HG02678 (cell line): ENCODE measurements at regions not wholly inside any gene's neighbourhood (a gene's known extent, or its start where the extent isn't known, plus 50 kb on each side); places are given as distances from the start of the nearest gene placed in this dataset.
"Not testable (repeated sequence)": the region's sequence is repeated elsewhere in the genome, so short reads cannot be mapped to it uniquely, and the experiment has no call there.

Source experiments
- ATAC-seq: cut with Tn5 transposase; IDR thresholded peaks from one replicate; pipeline ENCODE4 v1.9.1; 2021; ENCODE audit warnings: mild to moderate bottlenecking, moderate library complexity; ENCODE audit not compliant: unreplicated experiment

- no peak for ATAC-seq
Measured at GRCh38 chr6:6747371-6747770, 158.9 kb downstream of the LY86 start.

DNA sequence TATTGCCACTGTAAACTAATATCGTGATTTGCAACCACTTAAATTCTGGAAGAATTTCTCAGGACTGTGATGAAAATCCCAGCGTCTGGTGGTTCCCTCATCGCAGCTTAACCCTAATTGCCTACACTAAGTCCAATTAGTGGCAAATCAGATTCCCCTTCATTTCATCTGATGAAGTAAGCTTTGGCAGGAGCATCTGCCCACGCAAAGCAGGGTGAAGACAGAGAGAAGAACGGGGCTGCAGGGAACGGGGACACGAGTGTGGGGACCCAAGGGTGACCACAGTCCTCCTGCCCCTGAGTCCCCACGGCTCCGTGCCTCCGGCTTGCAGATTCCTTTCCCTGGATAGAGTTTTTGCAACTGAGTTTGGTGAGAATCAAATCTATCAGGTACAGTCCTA lies 159.5 kb downstream of the LY86 start:
- no peak for ATAC-seq

DNA sequence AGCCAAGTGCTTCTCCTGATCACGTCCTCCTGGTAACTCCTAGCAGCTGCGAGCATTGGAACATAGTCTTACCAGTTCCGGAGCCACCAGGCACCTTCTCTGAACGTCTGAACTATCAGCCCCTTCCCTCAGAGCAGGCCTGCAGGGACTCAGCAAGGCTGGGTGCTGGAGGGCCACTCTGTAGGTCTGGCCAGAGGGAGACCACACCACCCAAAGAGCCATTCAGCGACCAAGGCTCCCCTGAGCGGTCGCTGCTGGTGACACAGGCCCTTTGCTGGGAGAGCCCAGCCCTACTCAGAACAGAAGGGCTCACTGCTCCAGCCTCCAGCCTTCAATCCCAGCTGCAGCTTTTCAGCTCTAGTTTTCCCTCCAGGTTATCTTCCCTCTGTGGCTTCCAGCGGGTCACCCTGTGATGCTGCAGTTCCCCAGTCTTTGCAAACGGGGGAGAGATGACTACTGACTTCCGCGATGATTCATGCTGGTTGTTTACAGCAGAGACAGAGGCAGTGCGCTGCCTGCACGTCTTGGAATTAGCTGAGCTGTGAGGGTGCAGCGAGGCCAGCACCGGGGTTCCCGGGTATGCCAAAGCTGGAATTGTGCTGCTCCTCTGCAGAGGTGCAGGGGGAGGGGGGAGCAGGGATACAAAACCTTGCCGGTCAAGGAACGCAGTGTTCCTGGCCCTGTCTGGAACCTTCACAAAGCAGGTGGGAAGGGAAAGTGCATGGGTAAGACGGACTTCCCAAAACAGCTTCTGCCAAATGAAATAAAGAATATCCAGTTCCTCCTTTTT lies 161.4 kb downstream of the LY86 start:
- no peak for ATAC-seq

GRCh38 chr6:6750594-6751265 lies 162.2 kb downstream of the LY86 start:
- no peak for ATAC-seq

- no peak for ATAC-seq
Measured at GRCh38 chr6:6751266-6751596, 162.7 kb downstream of the LY86 start.

DNA sequence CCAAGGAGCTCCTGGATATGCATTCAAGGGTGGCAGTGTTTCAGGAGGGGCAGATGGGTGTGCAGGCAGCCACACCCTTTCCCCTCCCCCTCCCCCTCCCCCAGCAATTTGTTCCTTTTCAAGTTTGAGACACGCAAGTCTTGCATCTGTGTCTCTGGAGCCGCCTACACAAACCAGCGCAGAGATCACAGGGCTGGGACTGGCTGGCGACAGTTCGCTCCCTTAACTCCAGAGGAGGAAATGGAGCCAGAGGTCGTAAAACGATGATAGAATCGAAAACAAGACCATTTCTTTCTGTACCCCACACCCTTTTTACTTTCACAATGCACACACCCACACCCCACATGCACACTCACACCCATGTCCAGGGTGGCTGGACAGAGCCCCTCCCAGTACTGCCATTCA lies 163.1 kb downstream of the LY86 start:
- no peak for ATAC-seq

DNA sequence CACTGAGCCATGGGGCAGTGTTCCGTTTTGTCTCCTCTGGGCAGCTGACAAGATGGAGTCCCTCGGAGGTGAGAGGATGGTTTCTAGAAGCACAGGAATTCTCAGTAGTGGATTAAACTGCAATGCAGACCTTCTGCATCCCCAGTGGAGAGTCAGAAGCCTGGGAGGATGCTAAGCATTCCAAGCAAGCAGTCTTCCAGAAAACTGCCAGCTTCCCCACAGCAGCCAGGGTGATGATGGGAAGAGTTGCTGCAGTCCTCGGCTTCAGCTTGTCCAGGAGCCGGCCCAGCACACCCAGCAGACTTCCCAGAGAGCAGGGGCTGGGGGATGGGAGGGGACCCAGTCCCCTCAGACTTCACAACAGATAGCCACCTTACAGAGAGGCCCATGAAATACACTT lies 163.6 kb downstream of the LY86 start:
- no peak for ATAC-seq

- ATAC-seq, result no peak
Measured at GRCh38 chr6:6753301-6753700, 164.8 kb downstream of the LY86 start.

DNA sequence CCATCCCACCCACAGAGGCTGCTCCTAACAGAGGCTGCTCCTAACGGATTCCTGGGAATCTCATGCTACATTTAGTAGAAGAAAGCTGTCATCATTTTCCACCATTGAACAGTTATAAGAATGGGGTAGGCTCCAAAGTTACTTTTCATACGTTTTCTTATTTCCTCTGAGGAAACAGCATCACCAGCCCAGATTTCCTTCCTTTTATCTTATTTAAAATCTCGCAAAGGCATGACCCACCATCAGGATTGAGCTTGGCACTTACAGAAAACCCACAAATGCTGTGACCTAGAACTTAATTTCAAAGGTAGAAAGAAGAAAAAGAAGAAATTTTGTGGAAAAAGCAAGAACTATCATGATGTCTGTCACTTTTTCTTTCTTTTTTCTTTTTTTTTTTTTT lies 168.0 kb downstream of the LY86 start:
- ATAC-seq, result no peak

GRCh38 chr6:6758546-6758914 lies 170.0 kb downstream of the LY86 start:
- ATAC-seq, result no peak

GRCh38 chr6:6758915-6759654 lies 170.6 kb downstream of the LY86 start:
- ATAC-seq, result peak; percentile 92

DNA sequence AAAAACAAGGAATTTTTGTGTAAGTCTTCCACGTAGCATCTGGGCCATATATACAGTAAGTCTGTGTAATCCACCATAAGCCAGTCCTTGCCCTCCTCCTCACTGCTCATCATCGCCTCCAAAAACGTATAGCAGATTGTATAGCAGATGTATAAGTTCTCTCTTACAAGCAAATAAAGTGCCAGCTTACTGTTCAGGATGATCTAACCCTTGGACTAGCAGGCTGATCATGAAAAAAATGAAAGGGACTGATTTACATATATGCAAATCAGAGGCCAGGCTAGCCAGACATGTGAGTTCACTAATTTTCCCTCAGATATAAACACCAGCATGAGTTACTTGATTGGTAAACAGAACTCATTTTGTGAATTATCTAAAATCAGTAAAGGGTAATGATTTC lies 171.5 kb downstream of the LY86 start:
- ATAC-seq, result no peak

DNA sequence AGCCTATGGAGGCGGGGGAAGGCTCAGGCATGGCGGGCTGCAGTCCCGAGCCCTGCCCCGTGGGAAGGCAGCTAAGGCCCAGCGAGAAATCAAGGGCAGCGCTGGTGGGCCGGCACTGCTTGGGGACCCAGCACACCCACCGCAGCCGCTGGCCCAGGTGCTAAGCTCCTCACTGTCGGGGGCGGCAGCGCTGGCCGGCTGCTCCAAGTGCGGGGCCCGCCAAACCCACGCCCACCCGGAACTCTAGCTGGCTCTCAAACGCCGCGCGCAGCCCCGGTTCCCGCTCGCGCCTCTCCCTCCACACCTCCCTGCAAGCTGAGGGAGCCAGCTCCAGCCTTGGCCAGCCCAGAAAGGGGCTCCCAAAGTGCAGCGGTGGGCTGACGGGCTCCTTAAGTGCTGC lies 174.0 kb downstream of the LY86 start:
- not testable (repeated sequence) for ATAC-seq

- no peak for ATAC-seq
Measured at GRCh38 chr6:6764764-6765434, 176.4 kb downstream of the LY86 start.

- ATAC-seq, result no peak
Measured at GRCh38 chr6:6766230-6766905, 177.8 kb downstream of the LY86 start.

- no peak for ATAC-seq
Measured at GRCh38 chr6:6769466-6769865, 180.9 kb downstream of the LY86 start.

GRCh38 chr6:6771224-6771945 lies 182.9 kb downstream of the LY86 start:
- ATAC-seq, result no peak

- ATAC-seq, result no peak
Measured at GRCh38 chr6:6771964-6772363, 183.4 kb downstream of the LY86 start.

- no peak for ATAC-seq
Measured at GRCh38 chr6:6772751-6773150, 184.2 kb downstream of the LY86 start.

- ATAC-seq, result no peak
Measured at GRCh38 chr6:6775074-6775473, 186.6 kb downstream of the LY86 start.
